HCT116 (cell line): ENCODE measurements at regions not wholly inside any gene's neighbourhood (a gene's known extent, or its start where the extent isn't known, plus 50 kb on each side); places are given as distances from the start of the nearest gene placed in this dataset.

ENCODE experiments used
- ATAC-seq: fragments of 200-7000 bp; cut with Tn5 transposase; 2 replicates; pipeline ENCODE4 v1.9.1; 2020; ENCODE audit warnings: mild to moderate bottlenecking, moderate library complexity
- BruUV-seq: library from RNA; stranded (reverse); fragments of 400-500 nt; replicated peaks from 2 replicates; lab custom pipeline; 2021; lab: Mats Ljungman, UMichigan
- CTCF ChIA-PET: fragments of 300-600 bp; sonication (Branson Sonifier 250); formaldehyde crosslinking; loops from one replicate; lab custom pipeline; 2021; ENCODE audit warnings: antibody characterized with exemption; lab: Charles Lee
- POLR2A ChIA-PET: fragments of 300-600, 350-600 bp; sonication (Branson Sonifier 250); formaldehyde crosslinking; loops from one replicate; lab custom pipeline; 2021; ENCODE audit warnings: antibody characterized with exemption; lab: Charles Lee
- RAD21 ChIA-PET, 2 experiments: fragments of 300-600 bp; sonication (Branson Sonifier 250); formaldehyde crosslinking; loops; one replicate each; lab custom pipeline; 2023; ENCODE audit warnings: low total read pairs in 2 of 2; ENCODE audit not compliant: uncharacterized antibody in 2 of 2, unreplicated experiment in 2 of 2, low non-redundant PET in 1 of 2; lab: Charles Lee
- DNase-seq: peaks from one replicate; pipeline ENCODE4 v3.0.0-alpha.2; 2010; ENCODE audit warnings: low read depth, low spot score
- H2AFZ ChIP-seq: fragments of 200-600 bp; shearing (Covaris generic), sonication (generic); 2 replicates; pipeline ENCODE4 v1.6.1; 2017; ENCODE audit warnings: low read depth, mixed run types, mixed read lengths, antibody characterized with exemption, low read length; ENCODE audit not compliant: poor library complexity, severe bottlenecking
- H3K27ac ChIP-seq: 2 replicates; pipeline ENCODE4 v1.5.1; 2012; ENCODE audit warnings: low read depth, low read length
- H3K27me3 ChIP-seq: fragments of 200-600 bp; sonication (generic); 2 replicates; pipeline ENCODE4 v1.6.1; 2016; ENCODE audit warnings: mixed run types, low read length, mixed read lengths; ENCODE audit not compliant: insufficient read depth
- H3K36me3 ChIP-seq, 2 experiments: fragments of 200-500 bp in 1 of 2; fragments of 200-600 bp in 1 of 2; sonication (Bioruptor generic) in 1 of 2; sonication (generic) in 1 of 2; 2 replicates each; pipeline versions ENCODE4 v1.5.1 to v1.6.1; 2014 to 2016; ENCODE audit warnings: low read length in 2 of 2, inconsistent platforms in 1 of 2, mixed read lengths in 1 of 2, mixed run types in 1 of 2; ENCODE audit not compliant: insufficient read depth in 2 of 2, control insufficient read depth in 1 of 2
- H3K4me1 ChIP-seq, 2 experiments: fragments of 200-600 bp in 1 of 2; sonication (generic) in 1 of 2; 2 replicates each; pipeline versions ENCODE4 v1.5.1 to v1.6.1; 2012 to 2017; ENCODE audit warnings: low read length in 2 of 2, inconsistent platforms in 1 of 2, mild to moderate bottlenecking in 1 of 2, mixed read lengths in 1 of 2, mixed run types in 1 of 2, moderate library complexity in 1 of 2; ENCODE audit not compliant: insufficient read depth in 2 of 2, control insufficient read depth in 1 of 2
- H3K4me2 ChIP-seq: fragments of 200-600 bp; sonication (generic); 2 replicates; pipeline ENCODE4 v1.6.1; 2017; ENCODE audit warnings: mixed run types, low read length, mixed read lengths
- H3K4me3 ChIP-seq, 2 experiments: fragments of 200-600 bp in 1 of 2; sonication (generic) in 1 of 2; replicated peaks in 1 of 2; 2 replicates each; pipeline ENCODE4 v1.5.1; 2011 to 2016; ENCODE audit warnings: low read length in 2 of 2, control low read depth in 1 of 2, low read depth in 1 of 2, mild to moderate bottlenecking in 1 of 2, mixed read lengths in 1 of 2, mixed run types in 1 of 2
- H3K79me2 ChIP-seq: fragments of 200-600 bp; sonication (generic); 2 replicates; pipeline ENCODE4 v1.6.1; 2017; ENCODE audit warnings: mild to moderate bottlenecking, mixed run types, low read length, moderate library complexity, mixed read lengths; ENCODE audit not compliant: insufficient read depth
- H3K9ac ChIP-seq: fragments of 200-600 bp; sonication (generic); 2 replicates; pipeline ENCODE4 v1.6.1; 2016; ENCODE audit warnings: low read length, mixed read lengths
- H3K9me2 ChIP-seq: fragments of 200-600 bp; sonication (generic), shearing (Covaris generic); 2 replicates; pipeline ENCODE4 v1.6.1; 2017; ENCODE audit warnings: mixed run types, mild to moderate bottlenecking, moderate library complexity; ENCODE audit not compliant: insufficient read depth
- H3K9me3 ChIP-seq, 2 experiments: fragments of 200-500 bp in 1 of 2; fragments of 200-600 bp in 1 of 2; sonication (Bioruptor generic) in 1 of 2; sonication (generic) in 1 of 2; 2 replicates each; pipeline ENCODE4 v1.6.1; 2014 to 2017; ENCODE audit warnings: low read length in 2 of 2, mixed read lengths in 2 of 2, inconsistent platforms in 1 of 2, low read depth in 1 of 2, mild to moderate bottlenecking in 1 of 2, mixed run types in 1 of 2, moderate library complexity in 1 of 2; ENCODE audit not compliant: control insufficient read depth in 1 of 2, insufficient read depth in 1 of 2
- H4K20me1 ChIP-seq: fragments of 200-600 bp; sonication (generic), shearing (Covaris generic); 2 replicates; pipeline ENCODE4 v1.6.1; 2017; ENCODE audit warnings: mixed run types, mild to moderate bottlenecking, moderate library complexity; ENCODE audit not compliant: insufficient read depth
- EGR1 ChIP-seq: IDR thresholded peaks from 2 replicates; pipeline ENCODE4 v1.6.1; 2012; ENCODE audit warnings: low read depth
- ELF1 ChIP-seq: IDR thresholded peaks from 2 replicates; pipeline ENCODE4 v1.6.1; 2012; ENCODE audit warnings: low read depth, borderline replicate concordance
- JUND ChIP-seq: IDR thresholded peaks from 2 replicates; pipeline ENCODE4 v1.6.1; 2012
- ZFX ChIP-seq: fragments of 450-650 bp; IDR thresholded peaks from 2 replicates; pipeline ENCODE4 v1.6.1; 2017
- intact Hi-C: fragments of 100-400 bp; cut with micrococcal nuclease; formaldehyde crosslinking; loops from 2 replicates; pipeline ENCODE4 v1.10.0; 2022
- TF ChIP-seq, protein P1 (sequence below), 3 experiments: fragments of 200-600 bp in 1 of 3; sonication (generic) in 1 of 3; IDR thresholded peaks in 2 of 3; conservative IDR thresholded peaks in 1 of 3; 2 replicates each; pipeline ENCODE4 v1.5.1; 2012 to 2017; ENCODE audit warnings: low read depth in 2 of 3, low read length in 2 of 3, antibody characterized with exemption in 1 of 3, borderline replicate concordance in 1 of 3, control low read depth in 1 of 3, mild to moderate bottlenecking in 1 of 3, mixed read lengths in 1 of 3, mixed run types in 1 of 3, moderate library complexity in 1 of 3; ENCODE audit not compliant: insufficient read depth in 1 of 3

DNA sequence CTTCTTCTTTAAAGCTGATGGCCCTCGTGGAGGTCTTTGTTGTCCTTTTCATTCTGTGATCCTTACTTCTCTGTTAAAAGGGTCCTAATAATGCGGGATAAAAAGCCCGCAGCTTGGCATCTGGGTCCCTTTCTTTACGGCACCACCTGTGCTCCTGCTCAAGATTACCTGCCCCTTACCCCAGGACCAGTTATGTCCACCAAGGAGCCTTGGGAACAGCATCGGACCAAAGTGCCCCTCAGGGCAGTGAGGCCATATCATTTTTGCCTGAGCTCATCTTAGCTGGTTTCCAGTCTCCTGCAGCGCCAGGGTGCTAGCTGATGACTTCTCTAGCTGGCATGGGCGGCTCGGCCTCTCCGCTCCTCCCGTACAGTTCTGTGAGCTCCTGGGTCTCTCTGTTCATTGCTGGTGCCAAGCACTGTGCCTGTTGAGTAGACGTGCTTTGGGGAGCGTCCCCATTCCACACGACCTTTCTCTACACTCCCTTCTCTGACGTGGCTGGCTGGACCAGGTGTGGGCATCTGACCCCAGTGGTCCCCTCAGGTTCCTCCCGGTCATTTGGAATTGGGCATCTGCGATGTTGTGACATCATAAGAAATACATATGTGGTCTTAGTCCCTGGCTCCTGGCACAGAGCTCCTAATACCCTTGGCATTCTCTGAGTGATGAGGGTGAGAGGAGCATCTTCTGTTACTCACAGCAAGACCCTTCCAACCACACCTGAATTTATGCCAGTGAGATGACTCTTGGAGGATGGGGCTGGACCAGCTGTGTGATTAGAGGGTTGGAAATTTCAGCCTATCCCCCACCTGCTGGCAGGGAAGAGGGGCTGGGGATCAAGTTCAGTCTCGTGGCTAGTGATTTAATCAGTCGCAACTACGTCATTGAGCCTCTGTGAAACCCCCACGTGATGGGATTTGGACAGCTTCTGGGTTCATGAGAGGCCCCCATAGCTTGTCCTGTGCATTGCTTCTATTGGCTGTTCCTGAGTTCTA is 134.2 kb upstream of the HS6ST1 start:
- Histone ChIP-seq H3K4me3 (no peak overlapping the region), H3K9ac (no peak overlapping the region), H3K4me2 (no peak overlapping the region), H2AFZ (no peak overlapping the region), H3K79me2 (no peaks in the 10 kb centered on the region), H4K20me1 (no peaks in the 10 kb centered on the region), H3K4me1 (no peaks in the 10 kb centered on the region), H3K36me3 (no peaks in the 10 kb centered on the region), H3K9me2 (no peaks in the 10 kb centered on the region), H3K27ac (no peak overlapping the region), H3K27me3 (peaks cover 10% of the 10 kb centered on the region; the same call in 1 of the 2 replicates), H3K9me3 (no peaks in the 10 kb centered on the region)
- ATAC-seq (no peak), DNase-seq (no peak)
- intact Hi-C loops = no loop called here
- ChIA-PET POLR2A (no interaction called here), RAD21 (no interaction called here), CTCF (no interaction called here)
- TF ChIP-seq, protein P1, sequence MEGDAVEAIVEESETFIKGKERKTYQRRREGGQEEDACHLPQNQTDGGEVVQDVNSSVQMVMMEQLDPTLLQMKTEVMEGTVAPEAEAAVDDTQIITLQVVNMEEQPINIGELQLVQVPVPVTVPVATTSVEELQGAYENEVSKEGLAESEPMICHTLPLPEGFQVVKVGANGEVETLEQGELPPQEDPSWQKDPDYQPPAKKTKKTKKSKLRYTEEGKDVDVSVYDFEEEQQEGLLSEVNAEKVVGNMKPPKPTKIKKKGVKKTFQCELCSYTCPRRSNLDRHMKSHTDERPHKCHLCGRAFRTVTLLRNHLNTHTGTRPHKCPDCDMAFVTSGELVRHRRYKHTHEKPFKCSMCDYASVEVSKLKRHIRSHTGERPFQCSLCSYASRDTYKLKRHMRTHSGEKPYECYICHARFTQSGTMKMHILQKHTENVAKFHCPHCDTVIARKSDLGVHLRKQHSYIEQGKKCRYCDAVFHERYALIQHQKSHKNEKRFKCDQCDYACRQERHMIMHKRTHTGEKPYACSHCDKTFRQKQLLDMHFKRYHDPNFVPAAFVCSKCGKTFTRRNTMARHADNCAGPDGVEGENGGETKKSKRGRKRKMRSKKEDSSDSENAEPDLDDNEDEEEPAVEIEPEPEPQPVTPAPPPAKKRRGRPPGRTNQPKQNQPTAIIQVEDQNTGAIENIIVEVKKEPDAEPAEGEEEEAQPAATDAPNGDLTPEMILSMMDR (IDR thresholded peaks at IDR 0.05 in 2 of 3, conservative IDR thresholded peaks at IDR 0.05 in 1 of 3; ENCODE audit: borderline replicate concordance in 1 of 3, insufficient read depth in 1 of 3, low read depth in 2 of 3, low read length in 2 of 3) = no peak
- BruUV-seq = no TSS peak

DNA sequence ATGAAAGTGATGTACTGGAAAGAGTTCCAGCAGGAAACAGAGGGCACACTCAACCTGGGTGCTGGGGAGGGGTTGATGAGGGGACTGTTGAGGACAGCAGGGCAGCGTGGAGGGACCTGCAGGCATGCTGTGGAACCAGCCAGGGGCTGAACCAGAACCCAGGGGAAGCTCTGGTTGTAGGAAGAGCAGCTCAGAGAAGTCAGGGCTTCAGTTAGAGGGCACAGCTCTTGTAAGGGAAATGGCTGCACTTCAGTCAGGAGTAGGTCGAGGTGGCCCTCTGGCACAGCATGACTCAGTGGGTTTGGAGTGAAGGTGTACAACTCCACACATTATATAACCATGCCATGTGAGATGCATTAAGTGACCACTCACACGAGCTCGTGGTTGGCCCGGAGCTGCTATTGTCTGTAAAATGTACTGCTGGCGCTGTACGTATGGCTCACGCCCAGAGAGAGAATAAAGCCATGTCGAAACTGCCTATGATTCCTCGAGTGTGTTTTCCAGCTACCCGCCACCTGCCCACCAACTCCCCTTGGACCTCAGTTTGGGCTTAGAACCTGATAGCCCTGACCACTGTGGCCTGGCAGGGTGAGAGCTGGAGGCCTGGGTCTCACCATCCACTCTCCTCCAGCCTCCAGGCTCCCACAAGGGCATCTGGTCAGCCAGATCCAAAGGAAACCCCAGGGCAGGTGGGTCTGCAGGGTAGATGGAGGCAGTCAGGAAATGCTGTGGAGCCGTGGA is 136.5 kb upstream of the HS6ST1 start:
- RAD21 ChIA-PET = no interaction called here
- Histone ChIP-seq H3K79me2 (no peaks in the 10 kb centered on the region), H4K20me1 (no peaks in the 10 kb centered on the region), H3K27ac (no peak overlapping the region), H3K9ac (no peak overlapping the region), H3K4me1 (no peaks in the 10 kb centered on the region), H3K9me3 (no peaks in the 10 kb centered on the region), H2AFZ (no peak overlapping the region), H3K4me3 (no peak overlapping the region), H3K4me2 (no peak overlapping the region), H3K9me2 (no peaks in the 10 kb centered on the region), H3K27me3 (peaks cover 10% of the 10 kb centered on the region; the same call in 1 of the 2 replicates), H3K36me3 (no peaks in the 10 kb centered on the region)
- no peak for ATAC-seq
- BruUV-seq = no TSS peak
- POLR2A ChIA-PET = no interaction called here
- no peak for DNase-seq
- TF ChIP-seq EGR1 = no peak
- TF ChIP-seq JUND = no peak
- TF ChIP-seq ELF1 = no peak
- no peak for TF ChIP-seq ZFX
- CTCF ChIA-PET = no interaction called here
- intact Hi-C loops = no loop called here
